ENCODE measurements at regions not wholly inside any gene's neighbourhood (a gene's known extent, or its start where the extent isn't known, plus 50 kb on each side); places are given as distances from the start of the nearest gene placed in this dataset.
"Not testable (repeated sequence)": the region's sequence is repeated elsewhere in the genome, so short reads cannot be mapped to it uniquely, and the experiment has no call there.

GRCh38 chr13:82459575-82459974, 1422.7 kb downstream of the SLITRK1 start:
- not testable (repeated sequence) for TF ChIP-seq CTCF, POLR2A (IDR thresholded peaks at IDR 0.05)
